ENCODE measurements at regions not wholly inside any gene's neighbourhood (a gene's known extent, or its start where the extent isn't known, plus 50 kb on each side); places are given as distances from the start of the nearest gene placed in this dataset.

GRCh38 chr12:131379738-131380137, 331.2 kb upstream of the SFSWAP start:
- in situ Hi-C loops (cut with HindIII; ENCODE audit: low pct_ligation_motif_present, low sequenced_read_pairs): no loop called here
- no peak for TF ChIP-seq CTCF (IDR thresholded peaks at IDR 0.05; ENCODE audit: low read depth, low read length, missing control alignments)
- Histone ChIP-seq H3K36me3 (replicated peaks) (no peaks in the 10 kb centered on the region), H3K27ac (no peak overlapping the region), H3K27me3 (replicated peaks) (no peaks in the 10 kb centered on the region), H3K4me3 (ENCODE audit: low read depth, low read length) (no peak overlapping the region)
- DNase-seq: no peak

- in situ Hi-C loops (cut with HindIII; ENCODE audit: low pct_ligation_motif_present, low sequenced_read_pairs): no loop called here
- Histone ChIP-seq H3K4me3 (ENCODE audit: low read depth, low read length) (no peak overlapping the region), H3K27ac (no peak overlapping the region), H3K36me3 (replicated peaks) (no peaks in the 10 kb centered on the region), H3K27me3 (replicated peaks) (no peaks in the 10 kb centered on the region)
- no peak for TF ChIP-seq CTCF (IDR thresholded peaks at IDR 0.05; ENCODE audit: low read depth, low read length, missing control alignments)
- no peak for DNase-seq
Observed at GRCh38 chr12:131380220-131380964, 330.5 kb upstream of the SFSWAP start.

- no peak for TF ChIP-seq CTCF (IDR thresholded peaks at IDR 0.05; ENCODE audit: low read depth, low read length, missing control alignments)
- in situ Hi-C loops (cut with HindIII; ENCODE audit: low pct_ligation_motif_present, low sequenced_read_pairs): no loop called here
- Histone ChIP-seq H3K27me3 (replicated peaks) (no peaks in the 10 kb centered on the region), H3K36me3 (replicated peaks) (no peaks in the 10 kb centered on the region), H3K27ac (no peak overlapping the region), H3K4me3 (ENCODE audit: low read depth, low read length) (no peak overlapping the region)
- DNase-seq: no peak
Observed at GRCh38 chr12:131380965-131381705, 329.8 kb upstream of the SFSWAP start.

GRCh38 chr12:131381716-131382430, 329.0 kb upstream of the SFSWAP start:
- Histone ChIP-seq H3K4me3 (ENCODE audit: low read depth, low read length) (no peak overlapping the region), H3K36me3 (replicated peaks) (no peaks in the 10 kb centered on the region), H3K27ac (no peak overlapping the region), H3K27me3 (replicated peaks) (no peaks in the 10 kb centered on the region)
- in situ Hi-C loops (cut with HindIII; ENCODE audit: low pct_ligation_motif_present, low sequenced_read_pairs): no loop called here
- DNase-seq: no peak
- no peak for TF ChIP-seq CTCF (IDR thresholded peaks at IDR 0.05; ENCODE audit: low read depth, low read length, missing control alignments)

GRCh38 chr12:131383291-131383690, 327.6 kb upstream of the SFSWAP start:
- TF ChIP-seq CTCF (IDR thresholded peaks at IDR 0.05; ENCODE audit: low read depth, low read length, missing control alignments): no peak
- no peak for DNase-seq
- H3K27ac ChIP-seq: no peak overlapping the region
- H3K27me3 ChIP-seq (replicated peaks): no peaks in the 10 kb centered on the region
- no peak overlapping the region for H3K4me3 ChIP-seq (ENCODE audit: low read depth, low read length)
- in situ Hi-C loops (cut with HindIII; ENCODE audit: low pct_ligation_motif_present, low sequenced_read_pairs): no loop called here
- no peaks in the 10 kb centered on the region for H3K36me3 ChIP-seq (replicated peaks)

Data from brain microvascular endothelial cell (primary cell).